GM19397 (cell line): ENCODE measurements at regions not wholly inside any gene's neighbourhood (a gene's known extent, or its start where the extent isn't known, plus 50 kb on each side); places are given as distances from the start of the nearest gene placed in this dataset.

Experiments
- ATAC-seq: cut with Tn5 transposase; IDR thresholded peaks from one replicate; pipeline ENCODE4 v1.9.1; 2021; ENCODE audit warnings: mild to moderate bottlenecking, moderate library complexity; ENCODE audit not compliant: unreplicated experiment

GRCh38 chr11:116644201-116644940, 128.4 kb downstream of the BUD13 start:
- ATAC-seq, result no peak

DNA sequence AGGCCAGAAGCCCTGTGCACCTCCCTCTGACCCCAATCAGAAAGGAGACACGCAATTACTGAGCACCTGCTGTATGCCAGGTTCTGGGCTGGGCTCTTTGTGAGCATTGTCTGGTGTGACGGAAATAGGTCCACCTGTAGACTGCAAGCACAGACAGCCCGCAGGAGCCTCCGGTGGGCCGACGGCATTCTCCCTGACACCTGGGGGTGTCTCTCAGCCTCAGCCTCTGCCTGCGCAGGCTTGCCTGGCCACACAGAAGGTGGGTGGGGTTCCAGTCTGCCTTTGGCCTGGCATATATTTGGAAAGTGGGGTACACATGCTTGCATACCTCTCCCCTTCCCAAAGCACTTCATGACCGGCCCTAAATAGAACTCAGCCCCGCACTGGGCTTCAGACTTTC, 129.3 kb downstream of the BUD13 start:
- ATAC-seq, result no peak

GRCh38 chr11:116642902-116643301, 129.9 kb downstream of the BUD13 start:
- ATAC-seq, result no peak

- ATAC-seq, result no peak
These were observed 130.3 kb downstream of the BUD13 start for GRCh38 chr11:116642481-116642880.

GRCh38 chr11:116641561-116642045, 131.2 kb downstream of the BUD13 start:
- no peak for ATAC-seq

DNA sequence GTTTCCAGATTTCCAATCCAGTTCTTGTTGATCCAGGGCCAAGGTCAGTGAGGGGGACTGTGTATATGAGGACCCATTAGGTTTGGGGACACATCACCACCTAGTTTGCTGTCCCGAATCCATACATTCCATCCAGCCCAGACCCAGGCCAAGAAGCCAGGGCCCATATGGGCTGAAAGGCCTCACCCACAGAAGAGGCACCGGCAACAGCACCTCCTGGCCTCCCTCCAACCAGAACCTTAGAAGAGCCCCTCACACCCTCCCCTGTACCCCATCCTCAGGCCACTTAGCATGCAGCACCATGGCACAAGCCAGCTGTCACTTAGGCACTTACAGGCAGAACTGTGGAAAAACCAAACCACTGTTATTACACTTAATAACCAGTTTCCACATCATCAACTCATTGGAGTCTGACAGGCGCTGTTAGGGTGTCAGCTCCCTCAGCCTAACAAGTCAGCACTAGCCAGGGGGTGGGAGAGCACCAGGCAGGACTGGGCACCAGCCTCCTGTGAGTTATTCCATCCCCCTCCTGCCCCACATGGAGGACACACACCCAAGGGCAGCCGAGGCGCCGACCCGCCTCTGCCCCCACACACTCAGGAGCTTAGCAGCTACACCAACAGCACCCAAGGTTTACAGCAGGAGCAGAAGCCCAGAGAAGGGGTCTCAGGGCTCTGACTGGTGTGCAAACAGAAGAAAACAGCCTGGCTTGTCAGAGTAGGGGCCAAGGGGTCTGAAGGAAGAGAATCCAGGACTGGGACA, 132.0 kb downstream of the BUD13 start:
- no peak for ATAC-seq

DNA sequence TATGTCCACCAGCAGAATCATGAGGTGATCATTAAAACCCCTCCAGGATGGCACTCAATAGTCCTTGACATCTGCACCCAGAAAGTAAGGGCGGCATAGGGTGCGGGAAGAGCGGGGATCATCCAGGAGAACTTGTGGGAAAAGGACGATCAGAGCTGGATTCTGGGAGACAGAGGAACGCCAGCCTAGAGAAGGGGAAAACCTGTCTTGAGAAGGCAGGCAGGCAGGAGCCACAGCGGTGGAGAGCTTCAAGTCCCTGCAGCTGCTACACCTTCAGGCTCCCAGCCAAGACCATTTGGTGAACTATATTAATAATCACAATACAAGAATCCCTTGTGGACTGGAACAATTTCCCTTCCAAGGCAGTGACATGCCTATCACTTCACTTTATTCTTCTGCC, 134.3 kb downstream of the BUD13 start:
- no peak for ATAC-seq

- ATAC-seq, result no peak
These were observed 135.0 kb downstream of the BUD13 start for GRCh38 chr11:116637766-116638165.

DNA sequence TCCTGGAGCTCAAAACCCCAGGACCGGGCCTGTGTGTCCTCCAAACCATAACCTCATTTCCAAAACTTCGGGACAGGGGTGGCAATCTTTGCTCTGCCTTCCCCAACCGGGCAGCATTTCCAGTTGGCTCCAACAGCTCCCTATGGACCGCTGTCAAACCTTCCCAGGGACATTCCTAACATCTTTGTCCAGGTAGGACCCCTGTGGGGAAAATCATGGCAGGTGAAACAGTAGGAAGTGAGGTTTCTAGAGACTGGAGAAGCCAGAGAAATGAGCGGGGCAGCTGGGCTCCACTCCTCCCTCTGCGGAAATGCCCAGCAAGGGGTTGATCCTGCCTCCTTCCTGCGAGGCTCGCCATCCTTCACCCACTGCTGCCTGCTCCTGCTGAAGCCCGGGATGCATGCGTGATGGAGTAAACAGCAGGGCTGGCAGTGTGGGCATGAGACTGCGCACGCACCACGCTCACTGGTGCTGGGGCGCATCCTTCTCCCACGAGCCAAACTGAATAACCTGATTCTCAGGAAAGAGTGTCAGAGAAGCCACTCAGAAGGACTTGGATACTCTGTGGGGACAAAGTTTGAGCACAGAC, 136.4 kb downstream of the BUD13 start:
- ATAC-seq, result no peak

DNA sequence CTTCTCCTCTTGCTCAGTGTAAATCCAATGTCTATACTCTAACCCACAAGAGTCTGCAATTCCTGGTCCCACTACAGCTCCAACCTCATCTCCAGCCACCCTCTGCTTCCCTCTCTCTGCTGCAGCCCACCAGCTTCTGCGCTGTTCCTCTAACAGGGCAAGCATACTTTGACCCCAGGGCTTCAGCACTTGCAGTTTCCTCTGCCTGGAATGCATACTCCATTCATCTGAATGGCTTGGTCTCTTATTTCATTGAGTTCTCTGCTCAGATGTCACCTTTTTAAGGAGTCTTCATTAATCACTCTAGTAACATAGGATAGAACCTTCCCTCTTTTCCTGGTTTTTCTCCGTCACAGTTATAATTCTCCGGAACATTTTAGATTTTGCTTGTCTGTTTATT, 141.6 kb downstream of the BUD13 start:
- no peak for ATAC-seq

- ATAC-seq, result no peak
These were observed 154.3 kb downstream of the BUD13 start for GRCh38 chr11:116618461-116618860.

DNA sequence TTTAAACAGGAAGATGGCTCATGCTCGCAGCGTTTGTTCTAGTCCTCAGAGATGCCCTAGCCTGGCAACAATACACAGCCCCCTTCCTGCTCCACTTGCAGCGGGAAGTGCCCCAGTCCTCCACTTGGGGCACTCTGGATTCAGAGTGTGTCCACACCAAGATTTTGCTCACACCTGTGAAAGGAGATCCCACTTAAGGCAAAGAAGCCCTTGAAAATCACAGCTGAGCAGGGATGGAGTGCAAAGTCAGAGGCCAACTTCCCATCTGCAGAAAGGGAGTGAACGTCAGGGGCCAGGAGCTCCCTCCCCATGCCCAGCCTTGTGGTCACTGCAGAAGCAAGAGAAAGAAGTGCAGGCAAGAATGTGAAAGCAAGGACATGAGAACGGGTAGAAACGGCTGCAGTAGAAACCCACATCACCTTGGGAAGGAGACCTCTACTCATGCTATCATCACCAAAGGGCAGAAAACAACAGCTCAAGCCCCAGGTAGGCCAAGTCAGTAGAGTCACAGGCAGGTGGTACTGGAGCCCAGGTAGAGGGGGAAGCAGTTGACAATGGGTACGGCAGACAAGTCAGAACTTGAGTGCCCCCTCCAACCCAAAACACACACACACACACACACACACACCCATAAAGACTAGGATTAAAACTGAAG, 157.4 kb downstream of the BUD13 start:
- no peak for ATAC-seq

GRCh38 chr11:116614306-116615210, 158.2 kb downstream of the BUD13 start:
- no peak for ATAC-seq

DNA sequence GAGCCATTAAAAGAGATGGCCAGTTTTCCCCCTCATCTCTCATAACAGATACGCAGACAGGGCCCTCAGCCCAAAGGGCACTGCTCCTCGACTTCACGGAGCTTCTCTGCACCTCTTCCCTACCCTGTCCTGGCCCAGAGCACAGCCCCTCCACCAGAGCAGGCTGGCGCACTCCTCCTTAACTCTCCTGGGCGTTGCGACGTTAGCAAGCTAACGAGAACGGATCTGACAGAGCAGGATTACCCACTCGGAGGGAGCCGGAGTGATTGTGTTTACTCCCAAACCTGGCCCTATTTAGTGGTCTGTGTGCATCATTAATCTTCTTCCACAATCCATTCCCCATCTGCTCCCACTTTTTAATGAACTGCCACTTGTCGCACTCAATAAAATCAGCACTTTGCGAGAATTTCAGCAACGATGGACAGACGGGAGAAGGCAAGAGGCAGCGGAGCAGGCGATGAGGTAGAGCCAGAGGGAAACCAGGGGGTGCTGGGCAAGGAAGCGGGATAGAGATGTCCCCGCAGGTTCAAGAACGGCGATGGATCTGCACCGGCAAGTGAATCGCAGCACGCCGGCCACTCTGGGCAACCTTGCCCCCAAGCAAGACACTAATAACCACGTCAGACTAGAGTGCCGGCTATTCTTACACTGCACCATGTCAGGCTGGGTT, 159.4 kb downstream of the BUD13 start:
- no peak for ATAC-seq

- ATAC-seq, result no peak
These were observed 160.7 kb downstream of the BUD13 start for GRCh38 chr11:116611998-116612620.

DNA sequence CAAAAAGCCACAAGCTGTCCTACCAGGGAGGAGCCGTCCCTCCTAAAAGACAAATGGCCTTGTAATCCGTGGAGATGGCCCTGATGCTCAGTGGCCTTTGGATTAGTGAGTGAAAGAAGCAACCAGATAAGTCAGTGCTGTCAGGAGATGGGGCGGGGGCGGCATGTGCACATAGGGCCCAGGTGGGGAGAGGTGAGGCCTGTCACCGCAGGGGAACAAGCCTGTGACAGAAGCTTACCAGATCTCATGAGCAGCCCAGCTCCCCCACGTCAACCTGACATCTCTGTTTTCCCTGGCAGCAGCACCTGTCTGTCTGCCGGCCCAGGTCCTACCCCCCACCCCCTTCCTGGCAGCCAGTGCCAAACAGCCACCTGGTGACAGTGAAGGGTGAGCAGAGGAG, 162.6 kb downstream of the BUD13 start:
- ATAC-seq, result no peak

- no peak for ATAC-seq
These were observed 165.8 kb downstream of the BUD13 start for GRCh38 chr11:116607027-116607426.

GRCh38 chr11:116605543-116606459, 167.0 kb downstream of the BUD13 start:
- no peak for ATAC-seq
